ENCODE measurements at regions not wholly inside any gene's neighbourhood (a gene's known extent, or its start where the extent isn't known, plus 50 kb on each side); places are given as distances from the start of the nearest gene placed in this dataset.

GRCh38 chr12:3923021-3923420 lies 49.8 kb upstream of the PARP11 start:
- no peak for DNase-seq (ENCODE audit: low spot score)

Data from umbilical cord (tissue), 1 donor.